ENCODE measurements at regions not wholly inside any gene's neighbourhood (a gene's known extent, or its start where the extent isn't known, plus 50 kb on each side); places are given as distances from the start of the nearest gene placed in this dataset.

DNA sequence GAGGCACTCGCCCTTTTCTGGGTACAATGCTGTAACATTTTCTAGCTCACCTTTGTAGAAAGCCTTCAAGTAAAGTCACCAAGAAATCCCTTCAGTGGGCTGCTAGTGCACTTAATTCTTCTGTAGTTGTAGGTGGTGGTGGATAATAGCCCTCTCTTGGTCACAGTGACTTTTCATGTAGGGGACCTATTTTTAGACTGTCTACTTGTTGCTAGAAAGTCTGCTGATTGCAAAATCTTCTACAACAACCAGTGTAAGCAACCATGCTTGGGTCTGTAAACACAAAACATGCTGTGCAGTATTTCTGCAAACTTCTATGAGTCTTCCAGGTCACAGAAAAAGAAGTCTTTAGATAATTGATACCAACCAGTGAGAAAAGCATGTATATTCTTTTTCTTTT is 55.6 kb downstream of the PBDC1 start:
- CTCF ChIA-PET: no interaction called here
- no peak overlapping the region for H3K4me3 Mint-ChIP-seq
- POLR2A ChIA-PET: no interaction called here

DNA sequence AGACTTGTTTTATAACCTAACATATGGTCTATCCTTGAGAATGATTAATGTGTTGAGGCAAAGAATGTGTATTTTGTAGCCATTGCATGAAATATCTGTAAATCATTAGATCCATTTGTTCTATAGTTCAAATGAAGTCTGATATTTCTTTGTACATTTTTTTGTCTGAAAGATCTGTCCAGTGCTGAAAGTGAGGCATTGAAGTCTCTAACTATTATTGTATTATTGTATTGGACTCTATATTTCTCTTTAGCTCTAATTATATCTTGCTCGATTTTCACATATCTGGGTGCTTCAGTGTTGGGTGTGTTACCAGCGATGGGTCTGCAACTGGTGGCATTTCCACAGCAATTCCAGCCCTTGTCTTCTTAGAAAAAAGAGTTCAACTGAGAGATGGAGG is 76.0 kb downstream of the PBDC1 start:
- peaks cover 2 to 7% of the 10 kb centered on the region in 2 donors for H3K4me1 ChIP-seq (ENCODE audit: control insufficient read depth in 2 of 2, insufficient read depth in 2 of 2, low read length in 2 of 2)
- no CpG with 5 or more reads among the region's 2 CpGs for WGBS (ENCODE audit: insufficient coverage)
- H3K9me3 Mint-ChIP-seq (ENCODE audit: insufficient read depth): no peaks in the 10 kb centered on the region
- DNase-seq: no peak
- H3K4me3 ChIP-seq (ENCODE audit: control extremely low read depth in 1 of 5, extremely low read depth in 1 of 5, insufficient read depth in 1 of 5, low read depth in 2 of 5, low read length in 4 of 5): no peak overlapping the region
- no peak overlapping the region for H3K9ac ChIP-seq (ENCODE audit: low read length)
- H3K27ac Mint-ChIP-seq: no peak overlapping the region
- ATAC-seq (ENCODE audit: low read depth): no peak
- intact Hi-C loops (cut with micrococcal nuclease): loop anchor here (5.0 kb wide), 1 partner anchor 87 kb away; no protein-coding TSS in a partner anchor
- CTCF ChIA-PET: no interaction called here
- no peak overlapping the region for H3K4me3 Mint-ChIP-seq
- H3K79me2 ChIP-seq (ENCODE audit: control insufficient read depth, insufficient read depth, low read length): no peaks in the 10 kb centered on the region
- H3K27me3 ChIP-seq (replicated peaks in 1 of 4; ENCODE audit: control extremely low read depth in 1 of 4, control insufficient read depth in 3 of 4, insufficient read depth in 4 of 4, low read length in 3 of 4): no peaks in the 10 kb centered on the region
- H2AFZ ChIP-seq (ENCODE audit: insufficient read depth, low read depth, low read length, poor library complexity, severe bottlenecking): no peak overlapping the region
- H3K27ac ChIP-seq (ENCODE audit: low read length in 2 of 2): no peak overlapping the region
- POLR2A ChIA-PET: no interaction called here
- H3K36me3 ChIP-seq (replicated peaks in 1 of 2; ENCODE audit: control extremely low read depth in 1 of 2, control insufficient read depth in 1 of 2, extremely low read depth in 1 of 2, insufficient read depth in 2 of 2, low read length in 1 of 2): no peaks in the 10 kb centered on the region
- H3K4me2 ChIP-seq (replicated peaks; ENCODE audit: low read depth, low read length, poor library complexity, severe bottlenecking): no peak overlapping the region
- no peaks in the 10 kb centered on the region for H3K27me3 Mint-ChIP-seq
- TF ChIP-seq EZH2 (IDR thresholded peaks at IDR 0.05; ENCODE audit: borderline replicate concordance, insufficient read depth, low read depth, low read length, poor library complexity, severe bottlenecking): no peak
- TF ChIP-seq, protein P1, sequence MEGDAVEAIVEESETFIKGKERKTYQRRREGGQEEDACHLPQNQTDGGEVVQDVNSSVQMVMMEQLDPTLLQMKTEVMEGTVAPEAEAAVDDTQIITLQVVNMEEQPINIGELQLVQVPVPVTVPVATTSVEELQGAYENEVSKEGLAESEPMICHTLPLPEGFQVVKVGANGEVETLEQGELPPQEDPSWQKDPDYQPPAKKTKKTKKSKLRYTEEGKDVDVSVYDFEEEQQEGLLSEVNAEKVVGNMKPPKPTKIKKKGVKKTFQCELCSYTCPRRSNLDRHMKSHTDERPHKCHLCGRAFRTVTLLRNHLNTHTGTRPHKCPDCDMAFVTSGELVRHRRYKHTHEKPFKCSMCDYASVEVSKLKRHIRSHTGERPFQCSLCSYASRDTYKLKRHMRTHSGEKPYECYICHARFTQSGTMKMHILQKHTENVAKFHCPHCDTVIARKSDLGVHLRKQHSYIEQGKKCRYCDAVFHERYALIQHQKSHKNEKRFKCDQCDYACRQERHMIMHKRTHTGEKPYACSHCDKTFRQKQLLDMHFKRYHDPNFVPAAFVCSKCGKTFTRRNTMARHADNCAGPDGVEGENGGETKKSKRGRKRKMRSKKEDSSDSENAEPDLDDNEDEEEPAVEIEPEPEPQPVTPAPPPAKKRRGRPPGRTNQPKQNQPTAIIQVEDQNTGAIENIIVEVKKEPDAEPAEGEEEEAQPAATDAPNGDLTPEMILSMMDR (IDR thresholded peaks at IDR 0.05): no peak
- no peaks in the 10 kb centered on the region for H3K9me3 ChIP-seq (ENCODE audit: control extremely low read depth in 1 of 3, control insufficient read depth in 2 of 3, insufficient read depth in 1 of 3, low read length in 2 of 3)
- H4K20me1 ChIP-seq (ENCODE audit: control insufficient read depth, insufficient read depth, low read length, poor library complexity, severe bottlenecking): no peaks in the 10 kb centered on the region
- H3K4me1 Mint-ChIP-seq: peaks cover 16% of the 10 kb centered on the region

More for the DNA sequence above, 55.6 kb downstream of the PBDC1 start:
- Mint-ChIP-seq H3K27me3 (peaks cover 3% of the 10 kb centered on the region), H3K4me1 (no peaks in the 10 kb centered on the region), H3K27ac (no peak overlapping the region), H3K9me3 (ENCODE audit: insufficient read depth) (peaks cover 1% of the 10 kb centered on the region)
- ATAC-seq (ENCODE audit: low read depth) (no peak), DNase-seq (no peak)
- H3K79me2 ChIP-seq (ENCODE audit: control insufficient read depth, insufficient read depth, low read length): no peaks in the 10 kb centered on the region
- no peaks in the 10 kb centered on the region for H3K36me3 ChIP-seq (replicated peaks in 1 of 2; ENCODE audit: control extremely low read depth in 1 of 2, control insufficient read depth in 1 of 2, extremely low read depth in 1 of 2, insufficient read depth in 2 of 2, low read length in 1 of 2)
- no peaks in the 10 kb centered on the region for H3K9me3 ChIP-seq (ENCODE audit: control extremely low read depth in 1 of 3, control insufficient read depth in 2 of 3, insufficient read depth in 1 of 3, low read length in 2 of 3)
- H3K9ac ChIP-seq (ENCODE audit: low read length): no peak overlapping the region
- no CpG with 5 or more reads among the region's 1 CpG for WGBS (ENCODE audit: insufficient coverage)
- intact Hi-C loops (cut with micrococcal nuclease): no loop called here
- H3K27me3 ChIP-seq (replicated peaks in 1 of 4; ENCODE audit: control extremely low read depth in 1 of 4, control insufficient read depth in 3 of 4, insufficient read depth in 4 of 4, low read length in 3 of 4): peaks cover 0 to 4% (median 0%) of the 10 kb centered on the region in 4 experiments
- no peaks in the 10 kb centered on the region for H3K4me1 ChIP-seq (ENCODE audit: control insufficient read depth in 2 of 2, insufficient read depth in 2 of 2, low read length in 2 of 2)
- no peak overlapping the region for H3K4me2 ChIP-seq (replicated peaks; ENCODE audit: low read depth, low read length, poor library complexity, severe bottlenecking)
- no peak overlapping the region for H3K4me3 ChIP-seq (ENCODE audit: control extremely low read depth in 1 of 5, extremely low read depth in 1 of 5, insufficient read depth in 1 of 5, low read depth in 2 of 5, low read length in 4 of 5)
- H2AFZ ChIP-seq (ENCODE audit: insufficient read depth, low read depth, low read length, poor library complexity, severe bottlenecking): no peak overlapping the region
- no peaks in the 10 kb centered on the region for H4K20me1 ChIP-seq (ENCODE audit: control insufficient read depth, insufficient read depth, low read length, poor library complexity, severe bottlenecking)
- TF ChIP-seq, protein P1 (IDR thresholded peaks at IDR 0.05): no peak
- no peak for TF ChIP-seq EZH2 (IDR thresholded peaks at IDR 0.05; ENCODE audit: borderline replicate concordance, insufficient read depth, low read depth, low read length, poor library complexity, severe bottlenecking)
- no peak overlapping the region for H3K27ac ChIP-seq (ENCODE audit: low read length in 2 of 2)
